HepG2 (cell line): ENCODE measurements at regions not wholly inside any gene's neighbourhood (a gene's known extent, or its start where the extent isn't known, plus 50 kb on each side); places are given as distances from the start of the nearest gene placed in this dataset.

ENCODE experiments used
- ATAC-seq: fragments of 200-7000 bp; cut with Tn5 transposase; 3 replicates; pipeline ENCODE4 v1.9.1; 2020; ENCODE audit warnings: mild to moderate bottlenecking, moderate library complexity
- BruUV-seq: library from RNA; stranded (reverse); fragments of 400-500 nt; replicated peaks from 2 replicates; lab custom pipeline; 2021; lab: Mats Ljungman, UMichigan
- CTCF ChIA-PET: fragments of 300-600 bp; formaldehyde crosslinking; extraction: SDS; loops from one replicate; lab custom pipeline; 2021; ENCODE audit warnings: low total read pairs, inconsistent platforms, low intra/inter-chr PET ratio; lab: Yijun Ruan, JAX
- POLR2A ChIA-PET: fragments of 350-600 bp; sonication (Branson Sonifier 250); formaldehyde crosslinking; loops from one replicate; lab custom pipeline; 2020; ENCODE audit warnings: antibody characterized with exemption, inconsistent platforms; lab: Yijun Ruan, JAX
- DNase-seq: peaks from one replicate; pipeline ENCODE4 v3.0.0-alpha.2; 2015; ENCODE audit warnings: low spot score
- FAIRE-seq: peaks from 3 replicates; lab custom pipeline; 2011; peaks lifted over from hg19 to GRCh38; lab: Jason Lieb, UNC
- H2AFZ ChIP-seq: one replicate; pipeline ENCODE4 v1.6.1; 2011; ENCODE audit warnings: low read length, inconsistent platforms
- H3K27ac ChIP-seq: fragments of 300-600 bp; 3 replicates; pipeline ENCODE4 v1.8.0; 2011; ENCODE audit warnings: mixed run types, mild to moderate bottlenecking, mixed read lengths, low read length, inconsistent platforms; ENCODE audit not compliant: insufficient read depth; ENCODE audit errors: extremely low read length
- H3K27me3 ChIP-seq, 2 experiments: fragments of 200-600 bp in 1 of 2; 2 replicates in 1 of 2; 3 replicates in 1 of 2; pipeline versions ENCODE4 v1.6.0 to v1.8.0; 2011; ENCODE audit warnings: low read length in 2 of 2, mild to moderate bottlenecking in 2 of 2, moderate library complexity in 2 of 2, inconsistent platforms in 1 of 2; ENCODE audit not compliant: insufficient read depth in 2 of 2, control insufficient read depth in 1 of 2
- H3K36me3 ChIP-seq, 2 experiments: fragments of 200-600 bp in 1 of 2; replicated peaks in 1 of 2; 2 replicates in 1 of 2; 3 replicates in 1 of 2; pipeline versions ENCODE4 v1.5.1 to v1.8.0; 2011; ENCODE audit warnings: low read length in 2 of 2, inconsistent platforms in 1 of 2; ENCODE audit not compliant: insufficient read depth in 2 of 2, control insufficient read depth in 1 of 2
- H3K4me1 ChIP-seq: 2 replicates; pipeline ENCODE4 v1.5.1; 2012; ENCODE audit warnings: low read length, inconsistent platforms; ENCODE audit not compliant: insufficient read depth
- H3K4me2 ChIP-seq: 2 replicates; pipeline ENCODE4 v1.6.0; 2011; ENCODE audit warnings: low read depth, low read length, inconsistent platforms
- H3K4me3 ChIP-seq, 3 experiments: fragments of 200-600 bp in 1 of 3; sonication (generic), shearing (Covaris generic) in 1 of 3; replicated peaks in 1 of 3; 2 replicates each; pipeline ENCODE4 v1.5.1; 2011 to 2016; ENCODE audit warnings: low read length in 3 of 3, inconsistent platforms in 2 of 3, low read depth in 2 of 3, mild to moderate bottlenecking in 2 of 3, control low read depth in 1 of 3, mixed read lengths in 1 of 3; ENCODE audit not compliant: insufficient read depth in 1 of 3
- H3K79me2 ChIP-seq: one replicate; pipeline ENCODE4 v1.6.1; 2011; ENCODE audit warnings: low read length, inconsistent platforms; ENCODE audit not compliant: insufficient read depth
- H3K9ac ChIP-seq: 2 replicates; pipeline ENCODE4 v1.6.0; 2011; ENCODE audit warnings: mild to moderate bottlenecking, low read depth, low read length, inconsistent platforms; ENCODE audit not compliant: insufficient read depth
- H3K9me3 ChIP-seq: 2 replicates; pipeline ENCODE4 v1.5.1; 2012; ENCODE audit warnings: mild to moderate bottlenecking, low read length
- H4K20me1 ChIP-seq: 2 replicates; pipeline ENCODE4 v1.6.0; 2011; ENCODE audit warnings: inconsistent platforms, mild to moderate bottlenecking, low read length, moderate library complexity; ENCODE audit not compliant: insufficient read depth
- ARID2 ChIP-seq: sonication (generic); formaldehyde crosslinking; IDR thresholded peaks from 2 replicates; pipeline ENCODE4 v1.8.1; 2022; ENCODE audit warnings: mild to moderate bottlenecking, missing genetic modification reagents, borderline replicate concordance
- GATAD1 ChIP-seq: IDR thresholded peaks from 2 replicates; pipeline ENCODE4 v1.6.1; 2016; ENCODE audit warnings: missing genetic modification reagents, missing compliant biosample characterization
- HMG20B ChIP-seq: conservative IDR thresholded peaks from 2 replicates; pipeline ENCODE4 v1.6.1; 2016; ENCODE audit warnings: missing genetic modification reagents, missing compliant biosample characterization
- ONECUT2 ChIP-seq: sonication (generic); formaldehyde crosslinking; IDR thresholded peaks from 2 replicates; pipeline ENCODE4 v1.4.0; 2020; ENCODE audit warnings: missing genetic modification reagents
- PAX8 ChIP-seq: sonication (generic); formaldehyde crosslinking; IDR thresholded peaks from 2 replicates; pipeline ENCODE4 v1.8.0; 2022; ENCODE audit warnings: mild to moderate bottlenecking, missing genetic modification reagents, borderline replicate concordance
- SP4 ChIP-seq: sonication (generic); formaldehyde crosslinking; IDR thresholded peaks from 2 replicates; pipeline ENCODE4 v1.8.1; 2023; ENCODE audit warnings: mild to moderate bottlenecking, missing genetic modification reagents
- SRSF9 ChIP-seq: fragments of 200-400 bp; formaldehyde crosslinking; IDR thresholded peaks from 2 replicates; pipeline ENCODE4 v1.6.1; 2018; ENCODE audit warnings: borderline replicate concordance, mild to moderate bottlenecking, low read depth, low read length; ENCODE audit not compliant: insufficient read depth, poor library complexity, severe bottlenecking
- TOE1 ChIP-seq: sonication (generic); formaldehyde crosslinking; IDR thresholded peaks from 2 replicates; pipeline ENCODE4 v1.4.0; 2020; ENCODE audit warnings: mild to moderate bottlenecking, missing genetic modification reagents
- WIZ ChIP-seq: sonication (generic); formaldehyde crosslinking; IDR thresholded peaks from 2 replicates; pipeline ENCODE4 v1.5.1; 2020; ENCODE audit warnings: mild to moderate bottlenecking, missing genetic modification reagents
- ZBTB20 ChIP-seq: sonication (generic); formaldehyde crosslinking; IDR thresholded peaks from 2 replicates; pipeline ENCODE4 v1.8.1; 2023; ENCODE audit warnings: missing genetic modification reagents, low read depth, mild to moderate bottlenecking, borderline replicate concordance
- ZKSCAN8 ChIP-seq: IDR thresholded peaks from 2 replicates; pipeline ENCODE4 v1.6.1; 2016; ENCODE audit warnings: borderline replicate concordance, missing genetic modification reagents, missing compliant biosample characterization
- ZNF260 ChIP-seq: sonication (generic); formaldehyde crosslinking; IDR thresholded peaks from 2 replicates; pipeline ENCODE4 v1.4.0; 2020; ENCODE audit warnings: missing genetic modification reagents, low read depth, mild to moderate bottlenecking, borderline replicate concordance
- ZNF282 ChIP-seq: fragments of 450-650 bp; IDR thresholded peaks from 2 replicates; pipeline ENCODE4 v1.6.1; 2018; ENCODE audit not compliant: partially characterized antibody
- ZNF333 ChIP-seq: sonication (generic); formaldehyde crosslinking; IDR thresholded peaks from 2 replicates; pipeline ENCODE4 v1.4.0; 2020; ENCODE audit warnings: mild to moderate bottlenecking, missing genetic modification reagents, borderline replicate concordance
- ZNF619 ChIP-seq: sonication (generic); formaldehyde crosslinking; IDR thresholded peaks from 2 replicates; pipeline ENCODE4 v1.4.0; 2020; ENCODE audit warnings: mild to moderate bottlenecking, missing genetic modification reagents
- ZNF703 ChIP-seq: sonication (generic); formaldehyde crosslinking; IDR thresholded peaks from 2 replicates; pipeline ENCODE4 v1.5.1; 2020; ENCODE audit warnings: missing genetic modification reagents, mild to moderate bottlenecking, moderate library complexity, borderline replicate concordance
- ZNF816 ChIP-seq: sonication (generic); formaldehyde crosslinking; IDR thresholded peaks from 2 replicates; pipeline ENCODE4 v1.8.0; 2022; ENCODE audit warnings: missing genetic modification reagents, mild to moderate bottlenecking, borderline replicate concordance
- WGBS: methylation state at CpG from one replicate; pipeline ENCODE4 v1.1.6; 2017; ENCODE audit warnings: low lambda C conversion rate; 5-methylcytosine and 5-hydroxymethylcytosine counted together
- in situ Hi-C: cut with HindIII; loops from 2 replicates; pipeline ENCODE4 v1.10.0; 2017; ENCODE audit warnings: low pct_unique_long_range_greater_than_20kb; ENCODE audit not compliant: extremely low pct_ligation_motif_present
- intact Hi-C: fragments of 100-400 bp; cut with micrococcal nuclease; formaldehyde crosslinking; loops from one replicate; pipeline ENCODE4 v1.10.0; 2022; ENCODE audit not compliant: unreplicated experiment

DNA sequence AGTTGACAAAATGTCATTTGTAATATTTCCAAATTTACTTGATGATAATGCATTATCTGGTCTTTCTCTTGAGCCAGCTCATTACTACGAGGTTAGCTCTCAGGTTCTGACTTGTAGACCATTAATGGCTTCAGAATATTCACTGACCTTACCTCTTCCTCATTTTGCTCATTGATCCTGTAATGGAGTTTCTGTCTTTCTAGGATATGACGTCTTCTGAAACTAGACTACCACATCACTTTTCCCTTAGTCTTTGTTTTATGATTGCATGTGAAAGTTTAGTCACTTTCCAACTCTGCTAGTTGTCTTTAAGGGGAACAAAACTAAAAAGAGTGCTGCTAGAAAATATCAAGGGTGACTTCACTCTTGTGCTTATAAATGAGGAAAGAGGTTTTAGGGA lies 697.6 kb downstream of the JRKL start:
- Histone ChIP-seq H3K4me3 (no peak overlapping the region), H3K27me3 (no peaks in the 10 kb centered on the region), H3K36me3 (no peaks in the 10 kb centered on the region), H4K20me1 (no peaks in the 10 kb centered on the region), H3K9me3 (no peaks in the 10 kb centered on the region), H3K4me2 (no peak overlapping the region), H3K9ac (no peak overlapping the region), H3K79me2 (no peaks in the 10 kb centered on the region), H3K27ac (no peak overlapping the region)
- no peak for ATAC-seq
- DNase-seq: no peak
- WGBS: 1% methylated on average over 2 of the region's 2 CpGs
- FAIRE-seq: no peak
- intact Hi-C loops: no loop called here
- CTCF ChIA-PET: no interaction called here
- POLR2A ChIA-PET: no interaction called here
- TF ChIP-seq GATAD1 (CRISPR knock-in tag) (no peak), ZNF282 (no peak), PAX8 (CRISPR knock-in tag) (no peak), ZNF703 (CRISPR knock-in tag) (no peak), TOE1 (CRISPR knock-in tag) (no peak), ZKSCAN8 (CRISPR knock-in tag) (no peak), ARID2 (CRISPR knock-in tag) (no peak), HMG20B (no peak), SRSF9 (no peak)
- TF ChIP-seq, all 625 proteins: peak for 0
- H2AFZ ChIP-seq: no peak overlapping the region
- BruUV-seq: no TSS peak
- H3K4me1 ChIP-seq: no peaks in the 10 kb centered on the region
- in situ Hi-C loops: no loop called here

GRCh38 chr11:97092823-97093222 lies 703.0 kb downstream of the JRKL start:
- Histone ChIP-seq H3K27me3 (no peaks in the 10 kb centered on the region), H3K36me3 (no peaks in the 10 kb centered on the region), H3K9ac (no peak overlapping the region), H3K79me2 (no peaks in the 10 kb centered on the region), H3K4me3 (no peak overlapping the region), H3K4me2 (no peak overlapping the region), H3K4me1 (no peaks in the 10 kb centered on the region), H3K9me3 (no peaks in the 10 kb centered on the region), H2AFZ (no peak overlapping the region), H4K20me1 (no peaks in the 10 kb centered on the region), H3K27ac (no peak overlapping the region)
- ChIA-PET POLR2A (no interaction called here), CTCF (no interaction called here)
- WGBS: 4% methylated on average over 1 of the region's 1 CpG
- intact Hi-C loops (no loop called here), in situ Hi-C loops (no loop called here)
- no TSS peak for BruUV-seq
- no peak for ATAC-seq
- no peak for DNase-seq
- no peak for FAIRE-seq
- TF ChIP-seq ZNF333 (CRISPR knock-in tag) (no peak), ONECUT2 (CRISPR knock-in tag) (no peak), ZNF260 (CRISPR knock-in tag) (no peak), ZNF619 (no peak), SP4 (CRISPR knock-in tag) (no peak), ZBTB20 (CRISPR knock-in tag) (no peak), ZNF816 (no peak), WIZ (CRISPR knock-in tag) (no peak)
